ENCODE measurements at regions not wholly inside any gene's neighbourhood (a gene's known extent, or its start where the extent isn't known, plus 50 kb on each side); places are given as distances from the start of the nearest gene placed in this dataset.

GRCh38 chr6:121522265-121522664 is 86.8 kb downstream of the GJA1 start:
- Histone ChIP-seq H3K27me3 (ENCODE audit: control insufficient read depth, insufficient read depth, low read length) (no peaks in the 10 kb centered on the region), H3K9me3 (replicated peaks; ENCODE audit: control insufficient read depth, low read depth, low read length) (no peaks in the 10 kb centered on the region), H3K27ac (ENCODE audit: low read length) (no peak overlapping the region), H3K4me1 (ENCODE audit: control insufficient read depth, insufficient read depth, low read length) (no peaks in the 10 kb centered on the region), H3K36me3 (ENCODE audit: control insufficient read depth, insufficient read depth, low read length) (no peaks in the 10 kb centered on the region), H3K4me3 (ENCODE audit: low read length) (no peak overlapping the region)
- WGBS (ENCODE audit: insufficient coverage), result 40% methylated on average over 2 of the region's 2 CpGs
- no peak for DNase-seq

- Histone ChIP-seq H3K27ac (ENCODE audit: low read length) (no peak overlapping the region), H3K27me3 (ENCODE audit: control insufficient read depth, insufficient read depth, low read length) (no peaks in the 10 kb centered on the region), H3K9me3 (replicated peaks; ENCODE audit: control insufficient read depth, low read depth, low read length) (no peaks in the 10 kb centered on the region), H3K4me3 (ENCODE audit: low read length) (no peak overlapping the region), H3K4me1 (ENCODE audit: control insufficient read depth, insufficient read depth, low read length) (no peaks in the 10 kb centered on the region), H3K36me3 (ENCODE audit: control insufficient read depth, insufficient read depth, low read length) (no peaks in the 10 kb centered on the region)
- no peak for DNase-seq
- no CpG with 5 or more reads among the region's 3 CpGs for WGBS (ENCODE audit: insufficient coverage)
Observed at GRCh38 chr6:121522771-121523386, 87.4 kb downstream of the GJA1 start.

GRCh38 chr6:121523628-121524027 is 88.2 kb downstream of the GJA1 start:
- Histone ChIP-seq H3K9me3 (replicated peaks; ENCODE audit: control insufficient read depth, low read depth, low read length) (no peaks in the 10 kb centered on the region), H3K4me1 (ENCODE audit: control insufficient read depth, insufficient read depth, low read length) (no peaks in the 10 kb centered on the region), H3K27me3 (ENCODE audit: control insufficient read depth, insufficient read depth, low read length) (no peaks in the 10 kb centered on the region), H3K4me3 (ENCODE audit: low read length) (no peak overlapping the region), H3K27ac (ENCODE audit: low read length) (no peak overlapping the region), H3K36me3 (ENCODE audit: control insufficient read depth, insufficient read depth, low read length) (no peaks in the 10 kb centered on the region)
- 73% methylated on average over 4 of the region's 7 CpGs for WGBS (ENCODE audit: insufficient coverage)
- no peak for DNase-seq

GRCh38 chr6:121526282-121526681 is 90.8 kb downstream of the GJA1 start:
- Histone ChIP-seq H3K27ac (ENCODE audit: low read length) (no peak overlapping the region), H3K4me1 (ENCODE audit: control insufficient read depth, insufficient read depth, low read length) (no peaks in the 10 kb centered on the region), H3K4me3 (ENCODE audit: low read length) (no peak overlapping the region), H3K36me3 (ENCODE audit: control insufficient read depth, insufficient read depth, low read length) (no peaks in the 10 kb centered on the region), H3K27me3 (ENCODE audit: control insufficient read depth, insufficient read depth, low read length) (no peaks in the 10 kb centered on the region), H3K9me3 (replicated peaks; ENCODE audit: control insufficient read depth, low read depth, low read length) (no peaks in the 10 kb centered on the region)
- no peak for DNase-seq
- no CpG with 5 or more reads among the region's 1 CpG for WGBS (ENCODE audit: insufficient coverage)

- no peak for DNase-seq
- Histone ChIP-seq H3K27me3 (ENCODE audit: control insufficient read depth, insufficient read depth, low read length) (no peaks in the 10 kb centered on the region), H3K4me1 (ENCODE audit: control insufficient read depth, insufficient read depth, low read length) (no peaks in the 10 kb centered on the region), H3K27ac (ENCODE audit: low read length) (no peak overlapping the region), H3K9me3 (replicated peaks; ENCODE audit: control insufficient read depth, low read depth, low read length) (no peaks in the 10 kb centered on the region), H3K4me3 (ENCODE audit: low read length) (no peak overlapping the region), H3K36me3 (ENCODE audit: control insufficient read depth, insufficient read depth, low read length) (no peaks in the 10 kb centered on the region)
- WGBS (ENCODE audit: insufficient coverage), result 44% methylated on average over 2 of the region's 4 CpGs
Observed at GRCh38 chr6:121531658-121532169, 96.3 kb downstream of the GJA1 start.

GRCh38 chr6:121533321-121533841 is 97.9 kb downstream of the GJA1 start:
- no CpG with 5 or more reads among the region's 3 CpGs for WGBS (ENCODE audit: insufficient coverage)
- Histone ChIP-seq H3K4me3 (ENCODE audit: low read length) (no peak overlapping the region), H3K27ac (ENCODE audit: low read length) (no peak overlapping the region), H3K4me1 (ENCODE audit: control insufficient read depth, insufficient read depth, low read length) (no peaks in the 10 kb centered on the region), H3K27me3 (ENCODE audit: control insufficient read depth, insufficient read depth, low read length) (no peaks in the 10 kb centered on the region), H3K36me3 (ENCODE audit: control insufficient read depth, insufficient read depth, low read length) (no peaks in the 10 kb centered on the region), H3K9me3 (replicated peaks; ENCODE audit: control insufficient read depth, low read depth, low read length) (no peaks in the 10 kb centered on the region)
- DNase-seq, result no peak

GRCh38 chr6:121535777-121536176 is 100.3 kb downstream of the GJA1 start:
- 62% methylated on average over 2 of the region's 4 CpGs for WGBS (ENCODE audit: insufficient coverage)
- H3K36me3 ChIP-seq (ENCODE audit: control insufficient read depth, insufficient read depth, low read length), result no peaks in the 10 kb centered on the region
- H3K4me3 ChIP-seq (ENCODE audit: low read length), result no peak overlapping the region
- H3K9me3 ChIP-seq (replicated peaks; ENCODE audit: control insufficient read depth, low read depth, low read length), result no peaks in the 10 kb centered on the region
- no peaks in the 10 kb centered on the region for H3K4me1 ChIP-seq (ENCODE audit: control insufficient read depth, insufficient read depth, low read length)
- DNase-seq, result no peak
- H3K27me3 ChIP-seq (ENCODE audit: control insufficient read depth, insufficient read depth, low read length), result no peaks in the 10 kb centered on the region
- no peak overlapping the region for H3K27ac ChIP-seq (ENCODE audit: low read length)

- Histone ChIP-seq H3K27me3 (ENCODE audit: control insufficient read depth, insufficient read depth, low read length) (no peaks in the 10 kb centered on the region), H3K36me3 (ENCODE audit: control insufficient read depth, insufficient read depth, low read length) (no peaks in the 10 kb centered on the region), H3K4me1 (ENCODE audit: control insufficient read depth, insufficient read depth, low read length) (no peaks in the 10 kb centered on the region), H3K9me3 (replicated peaks; ENCODE audit: control insufficient read depth, low read depth, low read length) (no peaks in the 10 kb centered on the region), H3K4me3 (ENCODE audit: low read length) (no peak overlapping the region), H3K27ac (ENCODE audit: low read length) (no peak overlapping the region)
- DNase-seq, result no peak
- WGBS (ENCODE audit: insufficient coverage), result no CpG with 5 or more reads among the region's 2 CpGs
Observed at GRCh38 chr6:121536345-121536744, 100.9 kb downstream of the GJA1 start.

- WGBS (ENCODE audit: insufficient coverage), result no CpG with 5 or more reads among the region's 1 CpG
- DNase-seq, result peak; percentile 70
Observed at GRCh38 chr6:121539439-121539838, 104.0 kb downstream of the GJA1 start.

GRCh38 chr6:121540210-121540609 is 104.8 kb downstream of the GJA1 start:
- H3K36me3 ChIP-seq (ENCODE audit: control insufficient read depth, insufficient read depth, low read length), result no peaks in the 10 kb centered on the region
- WGBS (ENCODE audit: insufficient coverage), result no CpG with 5 or more reads among the region's 2 CpGs
- H3K4me3 ChIP-seq (ENCODE audit: low read length), result no peak overlapping the region
- no peaks in the 10 kb centered on the region for H3K27me3 ChIP-seq (ENCODE audit: control insufficient read depth, insufficient read depth, low read length)
- H3K27ac ChIP-seq (ENCODE audit: low read length), result no peak overlapping the region
- no peaks in the 10 kb centered on the region for H3K9me3 ChIP-seq (replicated peaks; ENCODE audit: control insufficient read depth, low read depth, low read length)
- H3K4me1 ChIP-seq (ENCODE audit: control insufficient read depth, insufficient read depth, low read length), result no peaks in the 10 kb centered on the region
- DNase-seq, result no peak

More at GRCh38 chr6:121539439-121539838, 104.0 kb downstream of the GJA1 start:
- Histone ChIP-seq H3K4me3 (ENCODE audit: low read length) (no peak overlapping the region), H3K27ac (ENCODE audit: low read length) (no peak overlapping the region), H3K9me3 (replicated peaks; ENCODE audit: control insufficient read depth, low read depth, low read length) (no peaks in the 10 kb centered on the region), H3K4me1 (ENCODE audit: control insufficient read depth, insufficient read depth, low read length) (no peaks in the 10 kb centered on the region), H3K36me3 (ENCODE audit: control insufficient read depth, insufficient read depth, low read length) (no peaks in the 10 kb centered on the region), H3K27me3 (ENCODE audit: control insufficient read depth, insufficient read depth, low read length) (no peaks in the 10 kb centered on the region)
